ENCODE measurements at regions not wholly inside any gene's neighbourhood (a gene's known extent, or its start where the extent isn't known, plus 50 kb on each side); places are given as distances from the start of the nearest gene placed in this dataset.

DNA sequence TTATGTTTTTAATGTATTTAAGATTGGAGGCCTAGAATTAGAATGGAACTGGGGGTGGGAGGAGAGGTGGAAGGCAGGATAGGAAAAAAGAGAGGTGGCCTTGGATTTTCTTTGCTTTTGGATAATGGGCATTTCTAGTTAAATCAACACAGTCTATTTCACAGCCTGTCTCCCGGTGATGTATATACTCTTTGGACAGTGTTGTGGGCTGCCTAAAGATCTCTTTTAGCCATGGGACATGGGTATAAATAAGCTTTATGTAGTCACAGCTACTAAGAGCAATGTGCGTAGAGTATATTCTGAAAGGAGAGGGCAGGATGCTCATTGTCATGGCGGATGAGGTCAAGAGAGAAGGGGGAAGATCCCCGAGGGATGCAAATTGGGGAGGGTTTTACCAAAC lies 1084.4 kb upstream of the RBFOX1 start:
- TF ChIP-seq NFIC (IDR thresholded peaks at IDR 0.05) (no peak), ZBTB7A (IDR thresholded peaks at IDR 0.05; ENCODE audit: low read depth) (no peak), TEAD4 (IDR thresholded peaks at IDR 0.05) (no peak), USF1 (IDR thresholded peaks at IDR 0.05) (no peak), YY1 (IDR thresholded peaks at IDR 0.05; ENCODE audit: low read depth) (no peak), EP300 (IDR thresholded peaks at IDR 0.05; ENCODE audit: borderline replicate concordance) (no peak), RAD21 (IDR thresholded peaks at IDR 0.05; ENCODE audit: low read depth) (no peak), TAF1 (IDR thresholded peaks at IDR 0.05; ENCODE audit: low read depth) (no peak), MAX (IDR thresholded peaks at IDR 0.05) (no peak), TCF12 (IDR thresholded peaks at IDR 0.05; ENCODE audit: low read depth) (no peak)
- TF ChIP-seq, protein P1, sequence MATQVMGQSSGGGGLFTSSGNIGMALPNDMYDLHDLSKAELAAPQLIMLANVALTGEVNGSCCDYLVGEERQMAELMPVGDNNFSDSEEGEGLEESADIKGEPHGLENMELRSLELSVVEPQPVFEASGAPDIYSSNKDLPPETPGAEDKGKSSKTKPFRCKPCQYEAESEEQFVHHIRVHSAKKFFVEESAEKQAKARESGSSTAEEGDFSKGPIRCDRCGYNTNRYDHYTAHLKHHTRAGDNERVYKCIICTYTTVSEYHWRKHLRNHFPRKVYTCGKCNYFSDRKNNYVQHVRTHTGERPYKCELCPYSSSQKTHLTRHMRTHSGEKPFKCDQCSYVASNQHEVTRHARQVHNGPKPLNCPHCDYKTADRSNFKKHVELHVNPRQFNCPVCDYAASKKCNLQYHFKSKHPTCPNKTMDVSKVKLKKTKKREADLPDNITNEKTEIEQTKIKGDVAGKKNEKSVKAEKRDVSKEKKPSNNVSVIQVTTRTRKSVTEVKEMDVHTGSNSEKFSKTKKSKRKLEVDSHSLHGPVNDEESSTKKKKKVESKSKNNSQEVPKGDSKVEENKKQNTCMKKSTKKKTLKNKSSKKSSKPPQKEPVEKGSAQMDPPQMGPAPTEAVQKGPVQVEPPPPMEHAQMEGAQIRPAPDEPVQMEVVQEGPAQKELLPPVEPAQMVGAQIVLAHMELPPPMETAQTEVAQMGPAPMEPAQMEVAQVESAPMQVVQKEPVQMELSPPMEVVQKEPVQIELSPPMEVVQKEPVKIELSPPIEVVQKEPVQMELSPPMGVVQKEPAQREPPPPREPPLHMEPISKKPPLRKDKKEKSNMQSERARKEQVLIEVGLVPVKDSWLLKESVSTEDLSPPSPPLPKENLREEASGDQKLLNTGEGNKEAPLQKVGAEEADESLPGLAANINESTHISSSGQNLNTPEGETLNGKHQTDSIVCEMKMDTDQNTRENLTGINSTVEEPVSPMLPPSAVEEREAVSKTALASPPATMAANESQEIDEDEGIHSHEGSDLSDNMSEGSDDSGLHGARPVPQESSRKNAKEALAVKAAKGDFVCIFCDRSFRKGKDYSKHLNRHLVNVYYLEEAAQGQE (IDR thresholded peaks at IDR 0.05; ENCODE audit: low read depth) = no peak

Data from Ishikawa (cell line).